Activated naive CD8-positive, alpha-beta T cell treated with anti-CD3 and anti-CD28 coated beads, Interleukin-2, amount 50 U/mL, for 24 hours (primary cell): ENCODE measurements at regions not wholly inside any gene's neighbourhood (a gene's known extent, or its start where the extent isn't known, plus 50 kb on each side); places are given as distances from the start of the nearest gene placed in this dataset.

Experiments
- ATAC-seq: fragments of 150-1000 bp; cut with Tn5 transposase; one replicate; pipeline ENCODE4 v1.10.0; 2021
- DNase-seq: peaks from one replicate; pipeline ENCODE4 v3.0.0; 2021
- H3K27ac Mint-ChIP-seq: one replicate; pipeline ENCODE4 v1.8.0; 2021; ENCODE audit warnings: mild to moderate bottlenecking, mixed read lengths
- H3K27me3 Mint-ChIP-seq: one replicate; pipeline ENCODE4 v1.8.0; 2021; ENCODE audit warnings: mixed read lengths
- H3K36me3 Mint-ChIP-seq: one replicate; pipeline ENCODE4 v1.8.0; 2021; ENCODE audit warnings: low read depth, mixed read lengths
- H3K4me1 Mint-ChIP-seq: one replicate; pipeline ENCODE4 v1.8.0; 2021; ENCODE audit warnings: mixed read lengths
- H3K4me3 Mint-ChIP-seq: one replicate; pipeline ENCODE4 v1.8.0; 2021; ENCODE audit warnings: mild to moderate bottlenecking, moderate library complexity, mixed read lengths
- H3K9me3 Mint-ChIP-seq: one replicate; pipeline ENCODE4 v1.8.0; 2021; ENCODE audit warnings: mixed read lengths

DNA sequence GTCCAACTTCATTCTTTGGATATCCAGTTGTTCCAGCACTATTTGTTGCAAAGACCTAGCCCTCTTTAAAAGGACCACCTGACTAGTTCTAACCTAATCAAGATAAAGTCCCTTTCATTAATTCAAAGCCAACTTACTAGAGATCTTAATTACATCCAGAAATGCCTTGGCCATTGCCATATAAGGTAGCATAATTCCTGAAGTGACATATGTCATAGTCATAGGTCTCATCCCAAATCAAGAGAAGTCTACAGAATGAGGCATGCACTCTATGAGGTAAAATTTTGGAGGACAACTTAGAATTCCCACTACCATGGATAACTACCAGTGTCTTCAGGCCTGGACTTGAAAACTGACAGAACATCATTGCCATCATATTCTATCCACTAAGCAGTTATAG lies 420.4 kb upstream of the ID4 start:
- DNase-seq (no peak), ATAC-seq (no peak)
- no peak overlapping the region for H3K4me3 Mint-ChIP-seq
- H3K27ac Mint-ChIP-seq = no peak overlapping the region
- H3K9me3 Mint-ChIP-seq = peaks cover 8% of the 10 kb centered on the region
- H3K36me3 Mint-ChIP-seq = no peaks in the 10 kb centered on the region
- H3K4me1 Mint-ChIP-seq = no peaks in the 10 kb centered on the region
- no peaks in the 10 kb centered on the region for H3K27me3 Mint-ChIP-seq

DNA sequence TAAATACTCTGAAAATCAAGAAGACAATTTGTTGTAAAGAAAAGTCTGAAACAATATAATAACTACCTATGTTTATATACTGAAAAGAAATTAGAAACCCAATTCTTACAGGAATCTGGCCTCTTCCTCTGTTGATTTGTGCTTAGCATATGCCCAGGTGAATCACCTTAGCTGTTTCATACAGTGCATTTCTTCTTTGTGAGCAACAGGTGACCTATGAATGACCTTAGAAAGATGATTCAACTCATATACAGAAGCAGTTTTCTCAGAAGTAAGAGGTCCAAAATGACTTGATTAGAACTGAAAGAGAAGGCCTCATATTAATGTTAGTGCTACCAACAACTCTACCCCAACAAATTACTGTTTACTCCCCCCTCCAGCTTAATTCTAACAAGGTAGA lies 419.5 kb upstream of the ID4 start:
- H3K4me3 Mint-ChIP-seq = no peak overlapping the region
- ATAC-seq = no peak
- DNase-seq = no peak
- H3K36me3 Mint-ChIP-seq = no peaks in the 10 kb centered on the region
- H3K4me1 Mint-ChIP-seq = no peaks in the 10 kb centered on the region
- H3K27ac Mint-ChIP-seq = no peak overlapping the region
- peaks cover 8% of the 10 kb centered on the region for H3K9me3 Mint-ChIP-seq
- no peaks in the 10 kb centered on the region for H3K27me3 Mint-ChIP-seq

DNA sequence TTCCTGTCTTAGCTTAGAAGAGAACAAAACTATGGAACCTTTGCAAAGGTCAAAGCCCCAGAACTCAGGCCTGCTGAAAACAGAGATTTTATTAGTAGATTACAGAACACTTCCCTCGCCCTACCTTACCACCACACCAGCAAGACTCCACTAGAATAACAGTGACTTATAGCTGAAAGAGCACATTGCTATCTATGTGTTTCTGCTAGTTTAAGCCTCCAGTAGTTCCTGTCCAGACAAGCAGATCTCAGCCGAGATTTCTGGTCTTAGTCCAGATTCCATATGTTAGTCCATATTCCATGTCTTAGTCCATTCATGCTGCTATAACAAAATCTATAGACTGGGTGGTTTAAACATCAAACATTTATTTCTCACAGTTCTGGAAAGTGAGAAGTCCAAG lies 412.3 kb upstream of the ID4 start:
- H3K36me3 Mint-ChIP-seq = no peaks in the 10 kb centered on the region
- no peaks in the 10 kb centered on the region for H3K27me3 Mint-ChIP-seq
- no peaks in the 10 kb centered on the region for H3K4me1 Mint-ChIP-seq
- DNase-seq (no peak), ATAC-seq (no peak)
- H3K4me3 Mint-ChIP-seq = no peak overlapping the region
- peaks cover 3% of the 10 kb centered on the region for H3K9me3 Mint-ChIP-seq
- H3K27ac Mint-ChIP-seq = no peak overlapping the region

DNA sequence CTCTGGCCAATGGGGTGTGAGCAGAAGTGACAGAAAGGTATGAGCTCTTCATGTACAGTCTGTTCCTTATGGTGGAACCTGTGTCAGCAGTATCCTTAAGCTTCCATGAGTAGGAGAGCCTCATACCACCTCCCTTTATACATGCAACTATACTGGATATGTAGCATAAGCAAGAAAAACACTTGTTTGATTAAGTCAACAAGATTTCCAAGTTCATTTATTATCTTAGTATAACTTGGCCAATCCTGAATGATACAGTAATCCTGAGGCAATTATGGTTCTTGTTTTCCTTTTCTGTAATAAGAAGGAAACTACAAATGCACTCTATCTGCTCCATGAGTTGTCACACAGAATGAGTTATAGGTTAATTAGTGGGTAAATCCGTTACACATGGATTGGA lies 409.6 kb upstream of the ID4 start:
- ATAC-seq (no peak), DNase-seq (no peak)
- no peaks in the 10 kb centered on the region for H3K36me3 Mint-ChIP-seq
- H3K9me3 Mint-ChIP-seq = peaks cover 3% of the 10 kb centered on the region
- no peaks in the 10 kb centered on the region for H3K27me3 Mint-ChIP-seq
- no peak overlapping the region for H3K27ac Mint-ChIP-seq
- H3K4me3 Mint-ChIP-seq = no peak overlapping the region
- no peaks in the 10 kb centered on the region for H3K4me1 Mint-ChIP-seq

DNA sequence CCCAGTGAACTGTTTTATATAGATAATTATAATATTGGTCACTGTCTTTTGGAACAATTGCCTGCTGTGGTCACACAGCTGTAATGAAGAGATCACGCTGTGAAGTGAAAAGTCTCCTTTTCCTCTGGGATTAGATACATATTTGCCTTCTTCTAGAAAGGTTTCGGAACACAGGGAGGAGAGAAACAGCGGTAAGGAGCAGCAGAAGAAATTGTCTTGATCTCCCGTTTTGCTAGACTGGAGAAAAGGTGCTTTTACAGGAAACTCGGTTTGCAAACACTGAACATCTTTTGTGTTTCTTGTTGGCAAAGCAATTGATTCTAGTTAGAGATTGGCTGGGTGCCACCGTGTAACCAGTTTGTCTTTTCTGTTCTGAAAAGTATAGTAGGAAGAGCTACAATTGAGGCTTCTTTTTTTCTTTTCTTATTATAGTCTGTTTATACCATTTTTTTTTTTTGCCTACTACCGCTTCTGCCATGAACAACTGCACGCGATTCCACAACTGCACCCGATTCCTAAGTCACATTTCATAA lies 404.1 kb upstream of the ID4 start:
- H3K4me3 Mint-ChIP-seq = no peak overlapping the region
- no peaks in the 10 kb centered on the region for H3K27me3 Mint-ChIP-seq
- no peak overlapping the region for H3K27ac Mint-ChIP-seq
- DNase-seq (no peak), ATAC-seq (no peak)
- peaks cover 12% of the 10 kb centered on the region for H3K9me3 Mint-ChIP-seq
- no peaks in the 10 kb centered on the region for H3K36me3 Mint-ChIP-seq
- H3K4me1 Mint-ChIP-seq = no peaks in the 10 kb centered on the region

DNA sequence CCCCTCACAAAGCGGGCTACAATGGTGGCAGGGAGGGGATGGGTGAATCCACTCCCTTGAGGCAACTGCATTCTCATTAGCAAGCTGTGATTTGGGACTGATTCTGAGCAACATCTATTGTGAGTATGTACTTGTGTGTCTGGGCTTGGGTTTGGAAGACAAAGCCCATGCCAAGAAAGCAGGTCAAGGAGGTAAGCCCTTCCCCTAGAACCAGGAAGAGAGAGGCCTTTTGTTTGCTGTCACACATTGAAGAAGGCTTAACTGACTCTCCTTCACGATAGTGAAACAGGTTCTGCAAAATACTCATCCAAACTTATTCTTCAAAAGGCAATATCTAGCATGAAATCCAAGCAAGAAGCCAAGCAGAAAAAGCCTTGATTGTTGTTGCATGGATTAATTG lies 403.1 kb upstream of the ID4 start:
- no peaks in the 10 kb centered on the region for H3K36me3 Mint-ChIP-seq
- H3K9me3 Mint-ChIP-seq = peaks cover 12% of the 10 kb centered on the region
- no peak for ATAC-seq
- no peaks in the 10 kb centered on the region for H3K27me3 Mint-ChIP-seq
- H3K27ac Mint-ChIP-seq = no peak overlapping the region
- DNase-seq = no peak
- H3K4me3 Mint-ChIP-seq = no peak overlapping the region
- no peaks in the 10 kb centered on the region for H3K4me1 Mint-ChIP-seq

DNA sequence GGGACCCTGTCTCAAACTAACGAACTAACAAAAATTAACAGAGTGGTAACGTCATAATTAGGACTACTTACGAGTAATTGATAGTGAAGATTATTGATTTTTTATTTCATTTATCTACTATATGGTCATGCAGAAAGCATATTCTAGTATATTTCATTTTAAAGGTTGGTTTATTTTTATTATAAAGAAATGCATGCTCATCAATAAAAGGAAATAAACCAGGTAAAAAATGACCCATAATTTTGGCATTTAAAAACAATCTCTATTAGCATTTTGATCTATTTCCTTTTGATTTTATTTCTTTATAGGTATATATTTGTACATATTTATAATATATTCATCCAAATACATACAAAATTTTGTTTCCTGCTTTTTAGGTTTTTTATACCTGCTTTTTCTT lies 401.4 kb upstream of the ID4 start:
- Mint-ChIP-seq H3K36me3 (no peaks in the 10 kb centered on the region), H3K27me3 (no peaks in the 10 kb centered on the region), H3K4me3 (no peak overlapping the region), H3K4me1 (no peaks in the 10 kb centered on the region), H3K27ac (no peak overlapping the region), H3K9me3 (peaks cover 12% of the 10 kb centered on the region)
- DNase-seq (no peak), ATAC-seq (no peak)

DNA sequence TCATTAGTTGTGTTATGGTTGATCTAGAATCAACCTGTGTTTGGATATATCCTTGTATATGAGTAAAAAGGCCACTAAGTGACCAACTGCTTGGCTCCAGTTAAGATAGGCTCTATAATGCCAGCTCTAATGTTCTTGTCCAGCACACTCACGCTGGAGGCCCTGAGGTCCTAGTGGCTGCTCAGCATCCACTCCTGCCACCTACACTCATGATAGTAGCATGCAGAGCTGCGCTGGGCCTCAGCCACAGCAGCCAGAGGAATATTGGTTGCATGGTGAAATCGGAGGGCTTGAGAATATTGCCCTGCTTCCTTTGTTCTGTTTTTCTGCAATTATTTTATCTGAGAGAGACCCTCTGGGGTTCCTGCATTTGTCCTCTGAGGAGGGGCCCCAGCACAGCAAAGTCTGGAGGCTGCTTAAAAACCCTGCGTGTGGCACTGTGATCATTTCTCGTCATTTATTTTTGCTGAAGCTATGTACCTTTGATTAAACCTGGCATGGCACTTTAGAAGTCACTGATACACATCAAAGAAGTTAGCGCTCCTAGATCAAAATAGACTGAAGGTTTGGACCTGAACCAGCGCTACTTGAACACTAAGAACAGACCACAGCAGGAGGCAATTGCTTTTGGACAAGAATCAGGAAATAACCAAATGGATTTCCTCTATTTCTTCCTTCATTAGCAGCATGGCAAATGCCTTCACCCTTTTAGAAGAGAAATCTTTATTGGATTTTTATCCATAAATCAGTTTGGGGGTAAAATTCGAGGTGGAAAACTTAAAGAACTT lies 398.4 kb upstream of the ID4 start:
- Mint-ChIP-seq H3K27me3 (no peaks in the 10 kb centered on the region), H3K36me3 (no peaks in the 10 kb centered on the region), H3K4me3 (no peak overlapping the region), H3K9me3 (peaks cover 12% of the 10 kb centered on the region), H3K4me1 (no peaks in the 10 kb centered on the region), H3K27ac (no peak overlapping the region)
- DNase-seq (no peak), ATAC-seq (no peak)

DNA sequence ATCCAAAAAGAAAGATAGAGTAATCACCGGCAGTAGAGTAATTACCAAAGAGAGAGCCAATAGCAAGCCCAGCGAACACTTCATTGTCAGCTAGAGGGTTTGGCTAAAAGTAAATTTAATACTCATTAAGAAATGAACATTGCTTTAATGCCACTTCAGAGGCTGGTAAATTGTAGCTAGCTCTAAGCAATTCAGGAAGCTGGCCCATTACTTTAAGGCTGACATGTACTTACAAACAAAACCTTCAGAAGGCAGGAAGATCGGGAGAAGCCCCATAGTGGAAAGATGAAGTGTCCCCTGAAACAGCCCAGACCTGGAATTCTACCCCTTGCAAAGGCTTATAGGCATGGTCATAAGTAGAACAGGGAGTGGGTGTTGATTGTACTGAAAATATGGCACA lies 396.6 kb upstream of the ID4 start:
- no peak for DNase-seq
- ATAC-seq = no peak
- no peak overlapping the region for H3K4me3 Mint-ChIP-seq

DNA sequence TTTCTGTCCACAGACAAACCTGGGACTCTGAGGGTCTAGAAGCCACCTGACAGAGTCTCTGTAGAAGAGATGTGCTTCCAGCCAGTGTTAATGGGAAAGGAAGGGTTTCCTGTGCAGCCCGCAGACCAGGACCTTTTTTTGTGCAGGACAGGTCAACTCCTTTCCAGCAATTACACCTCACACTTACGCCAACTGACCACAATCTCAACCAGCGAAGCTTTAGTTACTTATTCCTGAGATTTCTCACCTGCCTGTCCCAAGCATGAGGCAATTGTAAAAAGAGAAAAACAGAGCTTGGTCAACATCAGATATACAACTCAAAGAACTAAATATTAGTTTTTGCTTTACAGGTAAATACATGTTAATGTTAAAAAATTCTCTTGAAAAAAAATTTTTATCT lies 393.8 kb upstream of the ID4 start:
- no peak for ATAC-seq
- no peak overlapping the region for H3K4me3 Mint-ChIP-seq
- no peaks in the 10 kb centered on the region for H3K4me1 Mint-ChIP-seq
- H3K27me3 Mint-ChIP-seq = no peaks in the 10 kb centered on the region
- no peak for DNase-seq
- no peak overlapping the region for H3K27ac Mint-ChIP-seq
- no peaks in the 10 kb centered on the region for H3K36me3 Mint-ChIP-seq
- H3K9me3 Mint-ChIP-seq = no peaks in the 10 kb centered on the region

More for the DNA sequence above, 396.6 kb upstream of the ID4 start:
- Mint-ChIP-seq H3K27me3 (no peaks in the 10 kb centered on the region), H3K9me3 (peaks cover 12% of the 10 kb centered on the region), H3K27ac (no peak overlapping the region), H3K4me1 (no peaks in the 10 kb centered on the region), H3K36me3 (no peaks in the 10 kb centered on the region)

DNA sequence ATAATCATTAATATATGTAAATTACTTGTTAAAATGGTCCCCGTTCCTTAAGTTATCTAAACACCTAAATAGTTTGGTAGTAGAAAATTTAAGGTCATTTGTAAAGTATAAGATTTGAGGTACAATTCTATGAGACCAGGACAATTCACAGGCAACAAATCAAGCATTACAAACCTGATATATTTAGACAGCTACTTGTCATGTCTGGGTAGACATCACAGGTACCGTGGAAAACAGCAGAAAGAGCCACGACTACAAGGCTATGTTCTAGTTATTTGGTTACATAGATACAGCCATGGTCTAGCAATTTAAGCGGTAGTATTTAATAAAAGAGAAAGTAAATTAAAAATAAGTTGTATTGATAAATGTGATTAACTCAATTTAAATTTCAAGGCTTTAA lies 393.1 kb upstream of the ID4 start:
- Mint-ChIP-seq H3K27ac (no peak overlapping the region), H3K36me3 (no peaks in the 10 kb centered on the region), H3K27me3 (no peaks in the 10 kb centered on the region), H3K4me3 (no peak overlapping the region), H3K9me3 (no peaks in the 10 kb centered on the region), H3K4me1 (no peaks in the 10 kb centered on the region)
- DNase-seq (no peak), ATAC-seq (no peak)

DNA sequence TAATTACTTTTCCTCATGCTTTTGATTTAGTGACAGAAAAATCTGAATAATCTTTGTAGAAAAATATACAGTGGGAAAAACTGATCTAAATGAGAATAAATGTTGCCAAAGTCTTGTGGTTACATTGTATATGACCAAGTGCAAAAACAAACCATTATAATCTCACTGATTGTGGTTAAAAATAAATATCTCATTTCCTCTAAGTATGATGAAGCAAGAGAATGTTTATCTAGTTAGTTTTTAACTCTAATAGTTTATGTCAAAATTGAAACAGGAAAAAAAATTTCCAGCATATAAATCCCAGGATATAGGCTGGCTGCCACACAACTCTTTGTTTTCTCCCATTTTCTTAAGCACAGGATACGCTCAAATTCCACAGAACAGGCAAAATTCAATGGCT lies 392.7 kb upstream of the ID4 start:
- H3K9me3 Mint-ChIP-seq = no peaks in the 10 kb centered on the region
- ATAC-seq (no peak), DNase-seq (no peak)
- H3K36me3 Mint-ChIP-seq = no peaks in the 10 kb centered on the region
- H3K27ac Mint-ChIP-seq = no peak overlapping the region
- H3K4me1 Mint-ChIP-seq = no peaks in the 10 kb centered on the region
- H3K27me3 Mint-ChIP-seq = no peaks in the 10 kb centered on the region
- no peak overlapping the region for H3K4me3 Mint-ChIP-seq

DNA sequence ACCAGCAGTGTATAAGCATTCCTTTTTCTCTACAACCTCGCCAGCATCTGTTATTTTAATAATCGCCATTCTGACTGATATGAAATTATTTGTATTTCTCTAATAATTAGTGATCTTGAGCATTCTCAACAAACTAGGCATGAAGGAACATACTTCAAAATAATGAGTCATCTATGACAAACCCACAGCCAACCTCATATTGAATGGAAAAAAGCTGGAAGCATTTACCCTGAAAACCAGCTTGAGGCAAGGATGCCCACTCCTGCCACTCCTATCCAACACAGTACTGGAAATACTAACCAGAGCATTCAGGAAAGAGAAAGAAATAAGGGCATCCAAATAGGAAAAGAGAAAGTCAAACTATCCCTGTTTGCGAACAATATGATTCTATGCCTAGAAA lies 390.6 kb upstream of the ID4 start:
- no peaks in the 10 kb centered on the region for H3K4me1 Mint-ChIP-seq
- H3K27me3 Mint-ChIP-seq = no peaks in the 10 kb centered on the region
- no peaks in the 10 kb centered on the region for H3K36me3 Mint-ChIP-seq
- no peak overlapping the region for H3K27ac Mint-ChIP-seq
- no peak for DNase-seq
- ATAC-seq = no peak
- no peaks in the 10 kb centered on the region for H3K9me3 Mint-ChIP-seq
- H3K4me3 Mint-ChIP-seq = no peak overlapping the region

DNA sequence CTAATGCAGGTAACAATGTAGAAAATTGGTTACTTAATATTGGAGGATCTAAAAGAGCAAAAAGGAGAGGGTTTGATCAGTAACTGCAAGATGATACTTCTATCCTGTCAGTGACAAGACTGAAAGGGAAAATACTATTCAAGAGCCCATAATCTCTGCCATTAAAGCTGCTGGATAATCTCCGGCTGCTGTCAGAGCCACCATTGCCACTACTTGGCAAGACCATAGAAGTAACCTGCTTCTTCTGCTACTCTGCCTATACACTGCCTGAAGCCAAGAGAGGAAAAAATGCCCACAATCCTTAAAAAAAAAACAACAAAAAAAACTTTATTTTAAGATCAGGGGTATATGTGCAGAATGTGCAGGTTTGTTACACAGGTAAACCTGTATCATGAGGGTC lies 386.5 kb upstream of the ID4 start:
- no peak overlapping the region for H3K27ac Mint-ChIP-seq
- no peak overlapping the region for H3K4me3 Mint-ChIP-seq
- DNase-seq (no peak), ATAC-seq (no peak)
- H3K27me3 Mint-ChIP-seq = no peaks in the 10 kb centered on the region
- no peaks in the 10 kb centered on the region for H3K9me3 Mint-ChIP-seq
- H3K36me3 Mint-ChIP-seq = no peaks in the 10 kb centered on the region
- H3K4me1 Mint-ChIP-seq = no peaks in the 10 kb centered on the region

DNA sequence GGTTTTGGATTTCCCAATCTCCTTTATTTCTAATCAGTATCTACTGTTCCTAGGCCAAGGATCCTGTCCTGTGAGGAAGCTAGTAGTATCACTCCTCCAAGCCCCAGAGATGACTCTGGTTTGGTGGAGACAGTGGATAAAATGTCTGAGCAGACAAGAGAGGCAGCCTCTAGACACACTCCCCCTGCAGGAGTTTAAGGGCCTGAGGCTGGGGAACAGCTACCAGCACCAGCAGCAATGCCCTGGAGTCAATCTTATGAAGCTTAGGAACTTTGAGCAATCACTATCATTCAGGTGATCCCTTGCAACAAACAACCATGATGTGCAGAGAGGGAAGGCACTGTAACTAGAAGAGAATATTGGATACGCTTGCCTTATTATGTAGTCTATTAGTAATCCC lies 384.7 kb upstream of the ID4 start:
- no peaks in the 10 kb centered on the region for H3K9me3 Mint-ChIP-seq
- H3K27ac Mint-ChIP-seq = no peak overlapping the region
- ATAC-seq = no peak
- no peaks in the 10 kb centered on the region for H3K27me3 Mint-ChIP-seq
- H3K4me3 Mint-ChIP-seq = no peak overlapping the region
- no peak for DNase-seq
- no peaks in the 10 kb centered on the region for H3K36me3 Mint-ChIP-seq
- no peaks in the 10 kb centered on the region for H3K4me1 Mint-ChIP-seq
